IPS-20b (cell line): ENCODE measurements at regions not wholly inside any gene's neighbourhood (a gene's known extent, or its start where the extent isn't known, plus 50 kb on each side); places are given as distances from the start of the nearest gene placed in this dataset.
"Not testable (repeated sequence)": the region's sequence is repeated elsewhere in the genome, so short reads cannot be mapped to it uniquely, and the experiment has no call there.

Experiments used
- H3K27ac ChIP-seq: one replicate; pipeline ENCODE4 v1.5.1; 2013; ENCODE audit warnings: low read length
- H3K27me3 ChIP-seq: 2 replicates; pipeline ENCODE4 v1.6.1; 2013; ENCODE audit warnings: mild to moderate bottlenecking, low read length, inconsistent platforms; ENCODE audit not compliant: insufficient read depth
- H3K36me3 ChIP-seq: 2 replicates; pipeline ENCODE4 v1.6.1; 2013; ENCODE audit warnings: low read depth, mild to moderate bottlenecking, inconsistent platforms, low read length, moderate library complexity; ENCODE audit not compliant: insufficient read depth
- H3K4me1 ChIP-seq: 2 replicates; pipeline ENCODE4 v1.6.1; 2013; ENCODE audit warnings: mild to moderate bottlenecking, control low read depth, inconsistent platforms, low read length, moderate library complexity; ENCODE audit not compliant: insufficient read depth
- H3K4me3 ChIP-seq: 2 replicates; pipeline ENCODE4 v1.5.1; 2013; ENCODE audit warnings: mild to moderate bottlenecking, low read length, inconsistent platforms
- H3K9ac ChIP-seq: 2 replicates; pipeline ENCODE4 v1.6.1; 2013; ENCODE audit warnings: low read depth, mild to moderate bottlenecking, inconsistent platforms, low read length, moderate library complexity
- H3K9me3 ChIP-seq: 2 replicates; pipeline ENCODE4 v1.6.1; 2013; ENCODE audit warnings: mild to moderate bottlenecking, low read depth, low read length, inconsistent platforms; ENCODE audit not compliant: insufficient read depth

- H3K4me3 ChIP-seq: no peak overlapping the region
- H3K9ac ChIP-seq: no peak overlapping the region
- H3K4me1 ChIP-seq: peaks cover 10% of the 10 kb centered on the region
- no peaks in the 10 kb centered on the region for H3K36me3 ChIP-seq
- H3K9me3 ChIP-seq: no peaks in the 10 kb centered on the region
- no peak overlapping the region for H3K27ac ChIP-seq
- peaks cover 82% of the 10 kb centered on the region; the same call in 1 of the 2 replicates for H3K27me3 ChIP-seq
Observed at GRCh38 chr14:96693987-96694386, 103.2 kb upstream of the VRK1 start.

- no peak overlapping the region for H3K27ac ChIP-seq
- H3K27me3 ChIP-seq: peaks cover 33% of the 10 kb centered on the region; the same call in 1 of the 2 replicates
- H3K9ac ChIP-seq: no peak overlapping the region
- H3K9me3 ChIP-seq: no peaks in the 10 kb centered on the region
- peaks cover 4% of the 10 kb centered on the region for H3K4me1 ChIP-seq
- H3K36me3 ChIP-seq: no peaks in the 10 kb centered on the region
- no peak overlapping the region for H3K4me3 ChIP-seq
Observed at GRCh38 chr14:96698960-96699539, 98.1 kb upstream of the VRK1 start.

GRCh38 chr14:96699666-96700065, 97.5 kb upstream of the VRK1 start:
- Histone ChIP-seq H3K9ac (no peak overlapping the region), H3K27me3 (peaks cover 28% of the 10 kb centered on the region; the same call in 1 of the 2 replicates), H3K27ac (no peak overlapping the region), H3K9me3 (no peaks in the 10 kb centered on the region), H3K36me3 (no peaks in the 10 kb centered on the region), H3K4me1 (no peaks in the 10 kb centered on the region; the same call in 1 of the 2 replicates), H3K4me3 (no peak overlapping the region)

- Histone ChIP-seq H3K9ac (no peak overlapping the region), H3K36me3 (no peaks in the 10 kb centered on the region), H3K27me3 (peaks cover under 1% of the 10 kb centered on the region; the same call in 1 of the 2 replicates), H3K4me3 (no peak overlapping the region), H3K4me1 (no peaks in the 10 kb centered on the region; the same call in 1 of the 2 replicates), H3K9me3 (no peaks in the 10 kb centered on the region), H3K27ac (no peak overlapping the region)
Observed at GRCh38 chr14:96702831-96703230, 94.4 kb upstream of the VRK1 start.

- no peak overlapping the region for H3K9ac ChIP-seq
- no peaks in the 10 kb centered on the region for H3K36me3 ChIP-seq
- no peak overlapping the region for H3K27ac ChIP-seq
- H3K9me3 ChIP-seq: no peaks in the 10 kb centered on the region
- no peak overlapping the region for H3K4me3 ChIP-seq
- no peaks in the 10 kb centered on the region for H3K4me1 ChIP-seq
- no peaks in the 10 kb centered on the region for H3K27me3 ChIP-seq
Observed at GRCh38 chr14:96705422-96706092, 91.6 kb upstream of the VRK1 start.

GRCh38 chr14:96706893-96707292, 90.3 kb upstream of the VRK1 start:
- Histone ChIP-seq H3K4me3 (no peak overlapping the region), H3K9ac (no peak overlapping the region), H3K27ac (no peak overlapping the region), H3K4me1 (0 out of 2 replicates have a peak, but pooled peaks cover 3% of the 10 kb centered on the region), H3K27me3 (no peaks in the 10 kb centered on the region), H3K9me3 (no peaks in the 10 kb centered on the region), H3K36me3 (no peaks in the 10 kb centered on the region)

- H3K4me3 ChIP-seq: no peak overlapping the region
- no peaks in the 10 kb centered on the region for H3K27me3 ChIP-seq
- H3K36me3 ChIP-seq: no peaks in the 10 kb centered on the region
- no peaks in the 10 kb centered on the region for H3K9me3 ChIP-seq
- H3K27ac ChIP-seq: no peak overlapping the region
- no peak overlapping the region for H3K9ac ChIP-seq
- 0 out of 2 replicates have a peak, but pooled peaks cover 3% of the 10 kb centered on the region for H3K4me1 ChIP-seq
Observed at GRCh38 chr14:96710060-96710666, 87.0 kb upstream of the VRK1 start.

- Histone ChIP-seq H3K4me3 (no peak overlapping the region), H3K4me1 (0 out of 2 replicates have a peak, but pooled peaks cover 3% of the 10 kb centered on the region), H3K9me3 (no peaks in the 10 kb centered on the region), H3K9ac (no peak overlapping the region), H3K27ac (no peak overlapping the region), H3K36me3 (no peaks in the 10 kb centered on the region), H3K27me3 (no peaks in the 10 kb centered on the region)
Observed at GRCh38 chr14:96711559-96712267, 85.5 kb upstream of the VRK1 start.

GRCh38 chr14:96713426-96713825, 83.8 kb upstream of the VRK1 start:
- no peaks in the 10 kb centered on the region for H3K27me3 ChIP-seq
- H3K9me3 ChIP-seq: no peaks in the 10 kb centered on the region
- H3K9ac ChIP-seq: no peak overlapping the region
- 0 out of 2 replicates have a peak, but pooled peaks cover 3% of the 10 kb centered on the region for H3K4me1 ChIP-seq
- no peaks in the 10 kb centered on the region for H3K36me3 ChIP-seq
- no peak overlapping the region for H3K4me3 ChIP-seq
- no peak overlapping the region for H3K27ac ChIP-seq

- not testable (repeated sequence) for H3K36me3 ChIP-seq, H3K4me1 ChIP-seq, H3K27me3 ChIP-seq, H3K9ac ChIP-seq, H3K27ac ChIP-seq, H3K4me3 ChIP-seq, H3K9me3 ChIP-seq
Observed at GRCh38 chr14:96714537-96714936, 82.6 kb upstream of the VRK1 start.

GRCh38 chr14:96717116-96717515, 80.1 kb upstream of the VRK1 start:
- Histone ChIP-seq H3K4me3 (no peak overlapping the region), H3K36me3 (no peaks in the 10 kb centered on the region), H3K4me1 (no peaks in the 10 kb centered on the region), H3K27ac (no peak overlapping the region), H3K27me3 (no peaks in the 10 kb centered on the region), H3K9me3 (no peaks in the 10 kb centered on the region), H3K9ac (no peak overlapping the region)
